HG02623 (cell line): ENCODE measurements at regions not wholly inside any gene's neighbourhood (a gene's known extent, or its start where the extent isn't known, plus 50 kb on each side); places are given as distances from the start of the nearest gene placed in this dataset.

ENCODE experiments used
- ATAC-seq: cut with Tn5 transposase; IDR thresholded peaks from one replicate; pipeline ENCODE4 v1.9.1; 2021; ENCODE audit warnings: moderate library complexity; ENCODE audit not compliant: unreplicated experiment

- no peak for ATAC-seq
Measured at GRCh38 chr11:13103962-13104554, 94.9 kb downstream of the RASSF10 start.

GRCh38 chr11:13104619-13105236, 95.6 kb downstream of the RASSF10 start:
- ATAC-seq, result no peak

GRCh38 chr11:13105237-13105844, 96.2 kb downstream of the RASSF10 start:
- ATAC-seq, result peak; percentile 44

GRCh38 chr11:13107544-13108044, 98.5 kb downstream of the RASSF10 start:
- ATAC-seq, result no peak

GRCh38 chr11:13108416-13108815, 99.3 kb downstream of the RASSF10 start:
- no peak for ATAC-seq

GRCh38 chr11:13109616-13110015, 100.5 kb downstream of the RASSF10 start:
- no peak for ATAC-seq

- no peak for ATAC-seq
Measured at GRCh38 chr11:13110145-13110544, 101.0 kb downstream of the RASSF10 start.

GRCh38 chr11:13110929-13111812, 102.1 kb downstream of the RASSF10 start:
- no peak for ATAC-seq

- ATAC-seq, result peak; percentile 38
Measured at GRCh38 chr11:13111813-13112130, 102.7 kb downstream of the RASSF10 start.

- no peak for ATAC-seq
Measured at GRCh38 chr11:13114566-13115379, 105.7 kb downstream of the RASSF10 start.

GRCh38 chr11:13115380-13115675, 106.2 kb downstream of the RASSF10 start:
- no peak for ATAC-seq

GRCh38 chr11:13116491-13116890, 107.4 kb downstream of the RASSF10 start:
- no peak for ATAC-seq

- no peak for ATAC-seq
Measured at GRCh38 chr11:13117344-13117743, 108.2 kb downstream of the RASSF10 start.

GRCh38 chr11:13118194-13118593, 109.1 kb downstream of the RASSF10 start:
- ATAC-seq, result no peak

GRCh38 chr11:13118650-13119049, 109.5 kb downstream of the RASSF10 start:
- no peak for ATAC-seq

- ATAC-seq, result no peak
Measured at GRCh38 chr11:13119361-13119760, 110.2 kb downstream of the RASSF10 start.

GRCh38 chr11:13119941-13120520, 110.9 kb downstream of the RASSF10 start:
- ATAC-seq, result no peak

- no peak for ATAC-seq
Measured at GRCh38 chr11:13120691-13121090, 111.6 kb downstream of the RASSF10 start.

- no peak for ATAC-seq
Measured at GRCh38 chr11:13126430-13126829, 117.3 kb downstream of the RASSF10 start.

GRCh38 chr11:13127161-13127560, 118.0 kb downstream of the RASSF10 start:
- ATAC-seq, result no peak
